T-cell (primary cell): ENCODE measurements at regions not wholly inside any gene's neighbourhood (a gene's known extent, or its start where the extent isn't known, plus 50 kb on each side); places are given as distances from the start of the nearest gene placed in this dataset.
"Not testable (repeated sequence)": the region's sequence is repeated elsewhere in the genome, so short reads cannot be mapped to it uniquely, and the experiment has no call there.

Source experiments
- ATAC-seq, 4 experiments: fragments of 200-7000 bp in 3 of 4; fragments of 150-1000 bp in 1 of 4; cut with Tn5 transposase; replicated peaks in 1 of 4; 1 replicate in 3 of 4; 2 replicates in 1 of 4; pipeline ENCODE4 v1.10.0; 2021; ENCODE audit warnings: moderate library complexity in 3 of 4, mild to moderate bottlenecking in 2 of 4, moderate number of reproducible peaks in 1 of 4
- CTCF ChIA-PET, 2 donors: fragments of 300-600 bp; sonication (Branson Sonifier 250); formaldehyde crosslinking; loops; one replicate each; lab custom pipeline; 2022; ENCODE audit warnings: antibody characterized with exemption in 2 of 2; lab: Charles Lee
- POLR2A ChIA-PET, 2 donors: fragments of 300-600 bp; sonication (Branson Sonifier 250); formaldehyde crosslinking; loops; one replicate each; lab custom pipeline; 2022; ENCODE audit warnings: antibody characterized with exemption in 2 of 2; lab: Charles Lee
- DNase-seq, 35 experiments: peaks; one replicate each; pipeline versions ENCODE4 v3.0.0 to v3.0.0-alpha.2; 2013 to 2023
- H3K27ac ChIP-seq: one replicate; pipeline ENCODE4 v1.5.1; 2013; ENCODE audit warnings: low read length
- H3K27me3 ChIP-seq, 2 experiments: replicated peaks in 1 of 2; 1 replicate in 1 of 2; 2 replicates in 1 of 2; pipeline versions ENCODE4 v1.6.1 to v1.7.0; 2013; ENCODE audit warnings: low read length in 1 of 2, mixed read lengths in 1 of 2; ENCODE audit not compliant: control insufficient read depth in 2 of 2, insufficient read depth in 2 of 2; ENCODE audit errors: extremely low read depth in 1 of 2
- H3K36me3 ChIP-seq, 2 donors: 1 replicate in 1 of 2; 2 replicates in 1 of 2; pipeline versions ENCODE4 v1.6.1 to v1.7.0; 2013; ENCODE audit warnings: low read length in 1 of 2; ENCODE audit not compliant: control insufficient read depth in 2 of 2, insufficient read depth in 1 of 2; ENCODE audit errors: extremely low read depth in 1 of 2
- H3K4me1 ChIP-seq, 2 experiments: 1 replicate in 1 of 2; 2 replicates in 1 of 2; pipeline versions ENCODE4 v1.6.1 to v1.7.0; 2013; ENCODE audit warnings: low read length in 2 of 2, mixed read lengths in 1 of 2; ENCODE audit not compliant: insufficient read depth in 2 of 2, control insufficient read depth in 1 of 2; ENCODE audit errors: extremely low read depth in 1 of 2
- H3K4me3 ChIP-seq, 2 donors: 1 replicate in 1 of 2; 2 replicates in 1 of 2; pipeline versions ENCODE4 v1.5.1 to v1.7.0; 2013; ENCODE audit warnings: mild to moderate bottlenecking in 2 of 2, low read length in 1 of 2, moderate library complexity in 1 of 2; ENCODE audit not compliant: control insufficient read depth in 1 of 2; ENCODE audit errors: extremely low read depth in 1 of 2
- H3K9me3 ChIP-seq: 2 replicates; pipeline ENCODE4 v1.7.0; 2013
- H3K27ac Mint-ChIP-seq, 2 donors: one replicate each; pipeline ENCODE4 v1.8.0; 2020 to 2021; ENCODE audit warnings: mild to moderate bottlenecking in 2 of 2, mixed read lengths in 2 of 2
- H3K27me3 Mint-ChIP-seq, 2 donors: one replicate each; pipeline ENCODE4 v1.8.0; 2021 to 2022; ENCODE audit warnings: mixed read lengths in 2 of 2
- H3K36me3 Mint-ChIP-seq: one replicate; pipeline ENCODE4 v1.8.0; 2021; ENCODE audit warnings: mixed read lengths
- H3K4me1 Mint-ChIP-seq, 3 donors: one replicate each; pipeline ENCODE4 v1.8.0; 2020 to 2022; ENCODE audit warnings: mixed read lengths in 3 of 3, mild to moderate bottlenecking in 1 of 3
- H3K4me3 Mint-ChIP-seq, 3 donors: one replicate each; pipeline ENCODE4 v1.8.0; 2020 to 2022; ENCODE audit warnings: mild to moderate bottlenecking in 3 of 3, mixed read lengths in 3 of 3, moderate library complexity in 3 of 3
- H3K9me3 Mint-ChIP-seq, 3 donors: one replicate each; pipeline ENCODE4 v1.8.0; 2020 to 2022; ENCODE audit warnings: mixed read lengths in 3 of 3
- WGBS: methylation state at CpG from one replicate; pipeline ENCODE4 v1.1.5; 2013; ENCODE audit warnings: missing lambda C conversion rate; ENCODE audit not compliant: insufficient coverage; 5-methylcytosine and 5-hydroxymethylcytosine counted together

DNA sequence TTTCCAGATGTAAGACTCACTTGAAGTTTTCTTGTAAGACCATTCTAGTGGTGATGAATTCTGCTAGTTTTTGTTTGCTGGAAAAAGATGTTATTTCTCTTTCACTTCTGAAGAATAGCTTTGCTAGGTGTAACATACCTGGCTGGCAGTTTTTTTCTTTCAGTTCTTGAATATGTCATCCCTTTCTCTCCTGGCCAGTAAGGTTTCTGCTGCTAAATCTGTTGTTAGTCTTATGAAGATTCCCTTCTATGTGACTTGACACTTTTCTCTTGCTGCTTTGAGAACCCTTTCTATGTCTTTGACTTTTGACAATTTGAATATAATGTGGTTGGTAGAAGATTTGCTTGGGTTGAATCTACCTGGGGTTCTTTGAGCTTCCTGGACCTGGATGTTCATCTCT is 314.7 kb upstream of the NOX3 start:
- DNase-seq: no peak
- H3K4me3 ChIP-seq: no peak overlapping the region
- ATAC-seq: no peak
- H3K36me3 ChIP-seq: no peaks in the 10 kb centered on the region
- no peak overlapping the region for H3K27ac Mint-ChIP-seq
- no peaks in the 10 kb centered on the region for H3K36me3 Mint-ChIP-seq
- H3K27me3 ChIP-seq: peaks cover 0 to 3% of the 10 kb centered on the region in 2 experiments
- peaks cover 15 to 34% (median 17%) of the 10 kb centered on the region in 3 donors for H3K9me3 Mint-ChIP-seq
- peaks cover under 1 to 7% of the 10 kb centered on the region in 2 donors for H3K27me3 Mint-ChIP-seq
- ChIA-PET CTCF (no interaction called here), POLR2A (no interaction called here)
- no peaks in the 10 kb centered on the region for H3K4me1 Mint-ChIP-seq
- H3K9me3 ChIP-seq: no peaks in the 10 kb centered on the region
- H3K4me3 Mint-ChIP-seq: no peak overlapping the region
- no peak overlapping the region for H3K27ac ChIP-seq
- no peaks in the 10 kb centered on the region for H3K4me1 ChIP-seq

DNA sequence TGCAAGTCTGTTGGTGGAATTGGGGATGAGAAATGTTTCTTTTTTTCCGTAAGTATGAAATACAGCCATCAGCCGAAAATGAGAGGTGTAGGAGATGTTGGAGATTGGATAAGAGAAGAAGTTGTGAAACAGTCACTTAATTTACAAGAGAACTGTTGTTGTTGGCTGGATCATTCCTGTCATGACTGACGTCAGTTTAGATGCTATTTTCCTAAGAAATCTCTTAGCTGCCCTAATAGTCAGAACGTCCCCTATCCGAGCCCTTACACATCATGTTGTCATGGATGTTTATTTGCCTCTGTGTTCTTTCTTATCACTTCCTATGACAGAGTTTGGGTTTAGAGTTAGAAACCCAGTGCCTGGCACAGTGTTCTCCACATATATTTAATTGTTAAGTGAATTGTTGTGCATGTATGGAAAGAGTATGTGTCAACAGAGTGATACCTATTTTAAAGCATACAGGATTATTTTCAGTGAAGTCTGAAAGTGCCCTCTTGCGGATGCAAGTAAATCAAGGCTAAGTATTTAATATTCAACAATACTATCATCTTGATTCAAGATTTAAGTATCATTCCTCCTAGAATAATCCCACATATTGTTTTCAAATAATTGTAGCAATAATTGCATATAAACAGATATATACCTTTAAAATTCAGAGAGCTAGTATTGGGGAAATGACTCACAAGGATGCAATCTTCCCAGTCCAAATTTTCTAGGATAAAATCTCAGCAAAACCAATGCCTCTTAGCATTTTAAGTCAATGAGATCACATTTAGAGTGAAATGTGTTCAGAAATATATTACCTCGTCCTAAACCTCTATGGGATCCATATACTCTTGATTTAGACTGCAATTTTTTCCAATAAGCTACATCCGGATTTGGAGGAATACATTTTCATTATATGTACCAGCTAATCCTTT is 309.9 kb upstream of the NOX3 start:
- Mint-ChIP-seq H3K9me3 (peaks cover 0 to 17% (median 12%) of the 10 kb centered on the region in 3 donors), H3K27ac (no peak overlapping the region), H3K4me3 (no peak overlapping the region), H3K27me3 (no peaks in the 10 kb centered on the region), H3K4me1 (no peaks in the 10 kb centered on the region), H3K36me3 (no peaks in the 10 kb centered on the region)
- Histone ChIP-seq H3K9me3 (no peaks in the 10 kb centered on the region), H3K27me3 (no peaks in the 10 kb centered on the region), H3K4me3 (no peak overlapping the region), H3K4me1 (no peaks in the 10 kb centered on the region), H3K36me3 (no peaks in the 10 kb centered on the region), H3K27ac (no peak overlapping the region)
- no peak for DNase-seq
- no peak for ATAC-seq
- CTCF ChIA-PET: no interaction called here
- POLR2A ChIA-PET: no interaction called here
- WGBS: 96% methylated on average over 3 of the region's 8 CpGs

DNA sequence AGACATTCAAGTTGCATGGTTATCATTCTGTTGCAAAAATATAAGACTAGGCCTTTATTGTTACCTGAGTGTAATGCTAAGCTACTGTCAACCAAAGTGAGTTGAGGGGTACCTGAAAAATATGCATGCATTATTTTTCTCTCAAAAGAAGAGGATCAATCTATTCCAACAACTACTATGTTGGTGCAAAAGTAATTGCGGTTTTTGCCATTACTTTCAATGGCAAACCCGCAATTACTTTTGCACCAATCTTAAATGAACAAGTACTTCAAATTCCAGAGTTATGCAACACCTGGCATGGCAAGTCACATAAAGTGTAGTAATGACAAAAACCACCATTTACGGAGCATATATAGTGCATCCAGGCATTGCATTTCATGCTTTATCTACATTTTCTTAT is 307.0 kb upstream of the NOX3 start:
- Mint-ChIP-seq H3K27ac (no peak overlapping the region), H3K36me3 (no peaks in the 10 kb centered on the region), H3K4me3 (no peak overlapping the region), H3K4me1 (no peaks in the 10 kb centered on the region), H3K9me3 (peaks cover 0 to under 1% (median 0%) of the 10 kb centered on the region in 3 donors), H3K27me3 (no peaks in the 10 kb centered on the region)
- DNase-seq (no peak), ATAC-seq (no peak)
- H3K9me3 ChIP-seq: no peaks in the 10 kb centered on the region
- H3K27me3 ChIP-seq: no peaks in the 10 kb centered on the region
- CTCF ChIA-PET: no interaction called here
- no peak overlapping the region for H3K4me3 ChIP-seq
- H3K27ac ChIP-seq: no peak overlapping the region
- no peaks in the 10 kb centered on the region for H3K36me3 ChIP-seq
- 100% methylated on average over 1 of the region's 3 CpGs for WGBS
- H3K4me1 ChIP-seq: no peaks in the 10 kb centered on the region
- POLR2A ChIA-PET: no interaction called here

DNA sequence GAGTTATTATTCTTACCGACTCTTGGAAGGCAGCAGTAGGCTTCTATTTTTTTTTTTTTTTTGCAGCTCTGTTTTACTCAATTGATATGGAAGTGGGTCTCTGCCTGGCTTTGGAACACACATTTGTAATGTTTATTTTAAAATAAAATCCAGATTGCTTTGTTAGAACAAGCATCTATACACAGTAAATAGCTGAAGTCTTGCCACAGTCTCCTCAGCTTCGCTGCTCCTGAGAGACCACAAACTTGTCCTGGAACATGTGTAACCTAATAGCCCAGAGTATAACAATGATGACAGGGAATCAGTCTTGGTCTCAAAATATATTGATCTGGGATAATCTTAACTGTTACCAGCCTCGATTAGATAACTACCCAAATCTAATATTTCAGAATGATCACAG is 299.8 kb upstream of the NOX3 start:
- no peak overlapping the region for H3K4me3 ChIP-seq
- no peaks in the 10 kb centered on the region for H3K36me3 ChIP-seq
- no peak overlapping the region for H3K27ac ChIP-seq
- no peaks in the 10 kb centered on the region for H3K36me3 Mint-ChIP-seq
- no peak overlapping the region for H3K4me3 Mint-ChIP-seq
- ATAC-seq (no peak), DNase-seq (no peak)
- no CpG with 5 or more reads among the region's 3 CpGs for WGBS
- ChIA-PET POLR2A (interaction anchor here in 1 of 2 donors (0.6 kb wide), 1 partner anchor 1656 kb away, joined by 9 read pairs; no protein-coding TSS in a partner anchor), CTCF (no interaction called here)
- H3K9me3 Mint-ChIP-seq: peaks cover 7 to 25% (median 19%) of the 10 kb centered on the region in 3 donors
- H3K27me3 ChIP-seq: no peaks in the 10 kb centered on the region
- no peaks in the 10 kb centered on the region for H3K27me3 Mint-ChIP-seq
- H3K27ac Mint-ChIP-seq: no peak overlapping the region
- no peaks in the 10 kb centered on the region for H3K4me1 ChIP-seq
- H3K4me1 Mint-ChIP-seq: no peaks in the 10 kb centered on the region
- no peaks in the 10 kb centered on the region for H3K9me3 ChIP-seq

DNA sequence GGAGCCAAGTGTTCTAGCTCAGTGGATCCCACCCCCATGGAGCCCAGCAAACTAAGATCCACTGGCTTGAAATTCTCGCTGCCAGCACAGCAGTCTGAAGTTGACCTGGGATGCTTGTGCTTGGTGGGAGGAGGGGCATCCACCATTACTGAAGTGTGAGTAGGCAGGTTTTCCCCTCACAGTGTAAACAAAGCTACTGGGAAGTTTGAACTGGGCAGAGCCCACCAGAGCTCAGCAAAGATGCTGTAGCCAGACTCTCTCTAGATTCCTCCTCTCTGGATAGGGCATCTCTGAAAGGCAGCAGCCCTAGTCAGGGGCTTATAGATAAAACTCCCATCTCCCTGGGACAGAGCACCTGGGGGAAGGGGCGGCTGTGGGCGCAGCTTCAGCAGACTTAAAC is 293.1 kb upstream of the NOX3 start:
- H3K27ac ChIP-seq, DNase-seq, POLR2A ChIA-PET, H3K36me3 ChIP-seq, H3K9me3 ChIP-seq, ATAC-seq, H3K27me3 Mint-ChIP-seq, H3K4me1 ChIP-seq, H3K4me3 ChIP-seq, H3K36me3 Mint-ChIP-seq, H3K4me1 Mint-ChIP-seq, H3K27me3 ChIP-seq, CTCF ChIA-PET, H3K27ac Mint-ChIP-seq, H3K4me3 Mint-ChIP-seq: not testable (repeated sequence)
- H3K9me3 Mint-ChIP-seq: peaks cover 3 to 19% (median 11%) of the 10 kb centered on the region in 3 donors
- whole genome bisulfite sequencing: 100% methylated on average over 2 of the region's 3 CpGs

DNA sequence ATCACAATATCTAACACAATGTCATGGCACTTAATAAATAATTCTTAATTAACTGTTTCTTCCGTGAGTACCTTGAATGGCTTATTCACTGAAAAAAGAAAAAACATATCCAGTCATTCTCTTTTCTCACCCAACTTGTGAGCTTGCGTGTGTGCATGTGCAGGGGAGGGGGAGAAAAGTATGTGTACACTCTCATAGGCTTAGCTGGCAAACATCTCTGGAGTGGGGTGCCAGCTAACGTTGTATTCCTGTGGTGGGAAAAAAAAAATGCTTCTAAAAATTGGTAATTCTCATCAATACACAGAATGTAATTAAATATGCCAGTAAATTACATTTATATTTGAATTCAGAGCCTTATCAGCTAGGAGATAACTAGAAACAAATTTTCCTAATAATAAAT is 291.9 kb upstream of the NOX3 start:
- CTCF ChIA-PET: no interaction called here
- ATAC-seq (no peak), DNase-seq (no peak)
- H3K36me3 Mint-ChIP-seq: no peaks in the 10 kb centered on the region
- peaks cover 0 to 6% of the 10 kb centered on the region in 2 experiments for H3K27me3 ChIP-seq
- no peak overlapping the region for H3K4me3 ChIP-seq
- no peaks in the 10 kb centered on the region for H3K9me3 ChIP-seq
- no peak overlapping the region for H3K27ac ChIP-seq
- POLR2A ChIA-PET: no interaction called here
- H3K4me1 Mint-ChIP-seq: no peaks in the 10 kb centered on the region
- H3K27ac Mint-ChIP-seq: no peak overlapping the region
- H3K36me3 ChIP-seq: no peaks in the 10 kb centered on the region
- H3K4me3 Mint-ChIP-seq: no peak overlapping the region
- peaks cover 3 to 9% (median 6%) of the 10 kb centered on the region in 3 donors for H3K9me3 Mint-ChIP-seq
- no peaks in the 10 kb centered on the region for H3K4me1 ChIP-seq
- peaks cover 0 to 3% of the 10 kb centered on the region in 2 donors for H3K27me3 Mint-ChIP-seq
- no CpG with 5 or more reads among the region's 3 CpGs for WGBS
